ENCODE measurements at regions not wholly inside any gene's neighbourhood (a gene's known extent, or its start where the extent isn't known, plus 50 kb on each side); places are given as distances from the start of the nearest gene placed in this dataset.

- TF ChIP-seq ZNF274 (IDR thresholded peaks at IDR 0.05; ENCODE audit: low read depth, low read length): no peak
- no peak for TF ChIP-seq POLR2A (IDR thresholded peaks at IDR 0.05; ENCODE audit: borderline replicate concordance, extremely low read depth, insufficient read depth, insufficient read length)
- TF ChIP-seq TCF7L2 (IDR thresholded peaks at IDR 0.05; ENCODE audit: borderline replicate concordance, extremely low read depth, insufficient read depth, insufficient read length): no peak
- TF ChIP-seq MAX (IDR thresholded peaks at IDR 0.05): no peak
- no peak for TF ChIP-seq RAD21 (IDR thresholded peaks at IDR 0.05; ENCODE audit: low read depth)
- TF ChIP-seq EZH2 (IDR thresholded peaks at IDR 0.05): no peak
- no peak for TF ChIP-seq POLR2AphosphoS5 (IDR thresholded peaks at IDR 0.05; ENCODE audit: low read depth, low read length)
- TF ChIP-seq, protein P1, sequence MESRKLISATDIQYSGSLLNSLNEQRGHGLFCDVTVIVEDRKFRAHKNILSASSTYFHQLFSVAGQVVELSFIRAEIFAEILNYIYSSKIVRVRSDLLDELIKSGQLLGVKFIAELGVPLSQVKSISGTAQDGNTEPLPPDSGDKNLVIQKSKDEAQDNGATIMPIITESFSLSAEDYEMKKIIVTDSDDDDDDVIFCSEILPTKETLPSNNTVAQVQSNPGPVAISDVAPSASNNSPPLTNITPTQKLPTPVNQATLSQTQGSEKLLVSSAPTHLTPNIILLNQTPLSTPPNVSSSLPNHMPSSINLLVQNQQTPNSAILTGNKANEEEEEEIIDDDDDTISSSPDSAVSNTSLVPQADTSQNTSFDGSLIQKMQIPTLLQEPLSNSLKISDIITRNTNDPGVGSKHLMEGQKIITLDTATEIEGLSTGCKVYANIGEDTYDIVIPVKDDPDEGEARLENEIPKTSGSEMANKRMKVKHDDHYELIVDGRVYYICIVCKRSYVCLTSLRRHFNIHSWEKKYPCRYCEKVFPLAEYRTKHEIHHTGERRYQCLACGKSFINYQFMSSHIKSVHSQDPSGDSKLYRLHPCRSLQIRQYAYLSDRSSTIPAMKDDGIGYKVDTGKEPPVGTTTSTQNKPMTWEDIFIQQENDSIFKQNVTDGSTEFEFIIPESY (IDR thresholded peaks at IDR 0.05; ENCODE audit: extremely low read depth, insufficient replicate concordance, low read length): no peak
- no peak for TF ChIP-seq ELF1 (IDR thresholded peaks at IDR 0.05; ENCODE audit: borderline replicate concordance, low read depth)
- no peak for TF ChIP-seq EGR1 (IDR thresholded peaks at IDR 0.05; ENCODE audit: low read depth)
- no peak for TF ChIP-seq SP1 (IDR thresholded peaks at IDR 0.05; ENCODE audit: low read depth)
- no peak for TF ChIP-seq CTCF (IDR thresholded peaks at IDR 0.05 in 2 of 3, conservative IDR thresholded peaks at IDR 0.05 in 1 of 3; ENCODE audit: borderline replicate concordance in 1 of 3, insufficient read depth in 1 of 3, low read depth in 2 of 3, low read length in 2 of 3)
- TF ChIP-seq SIN3A (IDR thresholded peaks at IDR 0.05; ENCODE audit: low read depth): no peak
- TF ChIP-seq YY1 (IDR thresholded peaks at IDR 0.05; ENCODE audit: extremely low read depth, insufficient replicate concordance, low read depth, low read length): no peak
- no peak for TF ChIP-seq EZH2phosphoT487 (IDR thresholded peaks at IDR 0.05; ENCODE audit: borderline replicate concordance)
- TF ChIP-seq CBX3 (IDR thresholded peaks at IDR 0.05; ENCODE audit: low read depth): no peak
- no peak for TF ChIP-seq SRF (IDR thresholded peaks at IDR 0.05; ENCODE audit: low read depth)
- TF ChIP-seq, protein P2, sequence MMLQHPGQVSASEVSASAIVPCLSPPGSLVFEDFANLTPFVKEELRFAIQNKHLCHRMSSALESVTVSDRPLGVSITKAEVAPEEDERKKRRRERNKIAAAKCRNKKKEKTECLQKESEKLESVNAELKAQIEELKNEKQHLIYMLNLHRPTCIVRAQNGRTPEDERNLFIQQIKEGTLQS (IDR thresholded peaks at IDR 0.05): no peak
- no peak for TF ChIP-seq FOSL1 (IDR thresholded peaks at IDR 0.05; ENCODE audit: low read depth)
- Histone ChIP-seq H2AFZ (ENCODE audit: low read depth, low read length, poor library complexity, severe bottlenecking) (no peak overlapping the region), H3K27me3 (ENCODE audit: insufficient read depth, low read length) (no peaks in the 10 kb centered on the region), H4K20me1 (ENCODE audit: insufficient read depth) (no peaks in the 10 kb centered on the region), H3K36me3 (ENCODE audit: control insufficient read depth in 1 of 2, insufficient read depth in 2 of 2, low read length in 2 of 2) (no peaks in the 10 kb centered on the region), H3K9ac (ENCODE audit: low read length) (no peak overlapping the region), H3K4me2 (ENCODE audit: low read length) (no peak overlapping the region), H3K27ac (ENCODE audit: low read depth, low read length) (no peak overlapping the region), H3K79me2 (ENCODE audit: insufficient read depth, low read length) (no peaks in the 10 kb centered on the region), H3K9me3 (ENCODE audit: control insufficient read depth in 1 of 2, insufficient read depth in 1 of 2, low read depth in 1 of 2, low read length in 2 of 2) (no peaks in the 10 kb centered on the region), H3K4me3 (replicated peaks in 1 of 2; ENCODE audit: low read depth in 1 of 2, low read length in 2 of 2) (no peak overlapping the region), H3K9me2 (ENCODE audit: insufficient read depth) (no peaks in the 10 kb centered on the region), H3K4me1 (ENCODE audit: control insufficient read depth in 1 of 2, insufficient read depth in 2 of 2, low read length in 2 of 2) (peaks cover 5 to 11% of the 10 kb centered on the region in 2 experiments; a peak in 3 of 4 replicates)
- CTCF ChIA-PET: no interaction called here
- BruUV-seq (replicated peaks): no TSS peak
- intact Hi-C loops (cut with micrococcal nuclease): no loop called here
- RAD21 ChIA-PET (ENCODE audit: low non-redundant PET in 1 of 2, low total read pairs in 2 of 2, uncharacterized antibody in 2 of 2, unreplicated experiment in 2 of 2): no interaction called here
- DNase-seq (ENCODE audit: low read depth, low spot score) (no peak), ATAC-seq (no peak)
- POLR2A ChIA-PET: no interaction called here
Observed at GRCh38 chr5:16995372-16995771, 59.3 kb upstream of the MYO10 start.
